ENCODE measurements at regions not wholly inside any gene's neighbourhood (a gene's known extent, or its start where the extent isn't known, plus 50 kb on each side); places are given as distances from the start of the nearest gene placed in this dataset.
"Not testable (repeated sequence)": the region's sequence is repeated elsewhere in the genome, so short reads cannot be mapped to it uniquely, and the experiment has no call there.

DNA sequence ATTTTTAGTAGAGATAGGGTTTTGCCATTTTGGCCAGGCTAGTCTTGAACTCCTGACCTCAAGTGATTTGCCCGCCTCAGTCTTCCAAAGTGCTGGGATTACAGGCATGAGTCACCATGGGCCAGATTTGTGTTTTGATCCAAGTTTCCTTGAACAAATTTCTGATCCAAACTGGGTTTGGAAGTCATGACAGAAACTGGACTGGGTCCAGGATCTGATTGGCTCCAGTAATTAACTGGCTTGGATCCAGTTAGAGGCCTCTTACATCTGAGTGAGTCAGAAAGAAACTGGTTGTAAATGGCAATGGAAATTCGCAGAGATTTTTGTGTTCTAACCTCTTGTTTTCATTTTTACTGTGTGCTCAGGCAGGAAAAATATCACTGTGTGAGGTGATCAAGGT lies 141.6 kb downstream of the SLC25A46 start:
- H3K4me3 ChIP-seq (ENCODE audit: low read depth, low read length): no peak overlapping the region
- no peak for DNase-seq (ENCODE audit: low read depth)

GRCh38 chr5:110884005-110884404 lies 145.2 kb downstream of the SLC25A46 start:
- DNase-seq (ENCODE audit: low read depth): no peak
- no peak for TF ChIP-seq MYC (IDR thresholded peaks at IDR 0.05; ENCODE audit: low read depth, low read length)
- TF ChIP-seq POLR2A (IDR thresholded peaks at IDR 0.05; ENCODE audit: extremely low read depth, insufficient read length): no peak
- TF ChIP-seq, protein P1, sequence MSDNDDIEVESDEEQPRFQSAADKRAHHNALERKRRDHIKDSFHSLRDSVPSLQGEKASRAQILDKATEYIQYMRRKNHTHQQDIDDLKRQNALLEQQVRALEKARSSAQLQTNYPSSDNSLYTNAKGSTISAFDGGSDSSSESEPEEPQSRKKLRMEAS (IDR thresholded peaks at IDR 0.05; ENCODE audit: low read depth, low read length): no peak
- TF ChIP-seq, protein P2, sequence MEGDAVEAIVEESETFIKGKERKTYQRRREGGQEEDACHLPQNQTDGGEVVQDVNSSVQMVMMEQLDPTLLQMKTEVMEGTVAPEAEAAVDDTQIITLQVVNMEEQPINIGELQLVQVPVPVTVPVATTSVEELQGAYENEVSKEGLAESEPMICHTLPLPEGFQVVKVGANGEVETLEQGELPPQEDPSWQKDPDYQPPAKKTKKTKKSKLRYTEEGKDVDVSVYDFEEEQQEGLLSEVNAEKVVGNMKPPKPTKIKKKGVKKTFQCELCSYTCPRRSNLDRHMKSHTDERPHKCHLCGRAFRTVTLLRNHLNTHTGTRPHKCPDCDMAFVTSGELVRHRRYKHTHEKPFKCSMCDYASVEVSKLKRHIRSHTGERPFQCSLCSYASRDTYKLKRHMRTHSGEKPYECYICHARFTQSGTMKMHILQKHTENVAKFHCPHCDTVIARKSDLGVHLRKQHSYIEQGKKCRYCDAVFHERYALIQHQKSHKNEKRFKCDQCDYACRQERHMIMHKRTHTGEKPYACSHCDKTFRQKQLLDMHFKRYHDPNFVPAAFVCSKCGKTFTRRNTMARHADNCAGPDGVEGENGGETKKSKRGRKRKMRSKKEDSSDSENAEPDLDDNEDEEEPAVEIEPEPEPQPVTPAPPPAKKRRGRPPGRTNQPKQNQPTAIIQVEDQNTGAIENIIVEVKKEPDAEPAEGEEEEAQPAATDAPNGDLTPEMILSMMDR (IDR thresholded peaks at IDR 0.05; ENCODE audit: low read depth, low read length): no peak

More for the DNA sequence above, 141.6 kb downstream of the SLC25A46 start:
- TF ChIP-seq, protein P2 (IDR thresholded peaks at IDR 0.05; ENCODE audit: low read depth, low read length): no peak
- TF ChIP-seq POLR2A (IDR thresholded peaks at IDR 0.05; ENCODE audit: extremely low read depth, insufficient read length) (no peak), MYC (IDR thresholded peaks at IDR 0.05; ENCODE audit: low read depth, low read length) (no peak)
- TF ChIP-seq, protein P1 (IDR thresholded peaks at IDR 0.05; ENCODE audit: low read depth, low read length): no peak

GRCh38 chr5:110887170-110887569 lies 148.4 kb downstream of the SLC25A46 start:
- not testable (repeated sequence) for DNase-seq (ENCODE audit: low read depth); H3K4me3 ChIP-seq (ENCODE audit: low read depth, low read length)

More at GRCh38 chr5:110884005-110884404, 145.2 kb downstream of the SLC25A46 start:
- H3K4me3 ChIP-seq (ENCODE audit: low read depth, low read length): no peak overlapping the region

GRCh38 chr5:110893854-110894483 lies 155.2 kb downstream of the SLC25A46 start:
- H3K4me3 ChIP-seq (ENCODE audit: low read depth, low read length); DNase-seq (ENCODE audit: low read depth): not testable (repeated sequence)

- TF ChIP-seq, protein P1 (IDR thresholded peaks at IDR 0.05; ENCODE audit: low read depth, low read length): no peak
- TF ChIP-seq MYC (IDR thresholded peaks at IDR 0.05; ENCODE audit: low read depth, low read length) (no peak), POLR2A (IDR thresholded peaks at IDR 0.05; ENCODE audit: extremely low read depth, insufficient read length) (no peak)
- TF ChIP-seq, protein P2 (IDR thresholded peaks at IDR 0.05; ENCODE audit: low read depth, low read length): no peak
- no peak for DNase-seq (ENCODE audit: low read depth)
- H3K4me3 ChIP-seq (ENCODE audit: low read depth, low read length): no peak overlapping the region
Observed at GRCh38 chr5:110894805-110895204, 156.0 kb downstream of the SLC25A46 start.

GRCh38 chr5:110896901-110897300 lies 158.1 kb downstream of the SLC25A46 start:
- no peak for DNase-seq (ENCODE audit: low read depth)
- H3K4me3 ChIP-seq (ENCODE audit: low read depth, low read length): no peak overlapping the region
- TF ChIP-seq, protein P1 (IDR thresholded peaks at IDR 0.05; ENCODE audit: low read depth, low read length): no peak
- TF ChIP-seq, protein P2 (IDR thresholded peaks at IDR 0.05; ENCODE audit: low read depth, low read length): no peak
- TF ChIP-seq POLR2A (IDR thresholded peaks at IDR 0.05; ENCODE audit: extremely low read depth, insufficient read length) (no peak), MYC (IDR thresholded peaks at IDR 0.05; ENCODE audit: low read depth, low read length) (no peak)

Data from NB4 (cell line).